ENCODE measurements at regions not wholly inside any gene's neighbourhood (a gene's known extent, or its start where the extent isn't known, plus 50 kb on each side); places are given as distances from the start of the nearest gene placed in this dataset.

DNA sequence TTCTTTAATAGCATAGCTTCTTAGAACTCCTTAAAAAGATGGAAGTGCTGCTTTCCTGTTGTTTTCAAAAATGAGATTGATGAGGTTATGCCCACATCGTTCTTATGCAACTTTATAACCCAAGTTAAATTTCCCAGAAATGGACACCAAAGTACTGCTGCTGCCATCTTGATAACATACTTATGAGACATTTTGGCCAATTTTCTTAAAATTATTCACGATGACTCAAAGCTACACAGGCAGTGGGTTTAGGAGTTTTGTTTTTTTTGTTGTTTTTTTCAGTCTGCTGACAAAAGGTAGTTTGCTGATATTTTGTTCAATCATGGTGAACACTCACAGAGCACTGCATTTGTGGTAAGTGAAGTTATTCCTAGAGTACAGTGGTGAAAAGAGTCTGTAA is 54.9 kb upstream of the RFC3 start:
- no peak overlapping the region for H3K4me3 ChIP-seq (replicated peaks; ENCODE audit: low read depth, low read length)
- H3K27me3 ChIP-seq (replicated peaks; ENCODE audit: control insufficient read depth, insufficient read depth, low read length): no peaks in the 10 kb centered on the region
- no peaks in the 10 kb centered on the region for H3K36me3 ChIP-seq (ENCODE audit: control insufficient read depth, insufficient read depth, low read length)
- DNase-seq (ENCODE audit: extremely low read depth, insufficient read length): no peak
- TF ChIP-seq, protein P1, sequence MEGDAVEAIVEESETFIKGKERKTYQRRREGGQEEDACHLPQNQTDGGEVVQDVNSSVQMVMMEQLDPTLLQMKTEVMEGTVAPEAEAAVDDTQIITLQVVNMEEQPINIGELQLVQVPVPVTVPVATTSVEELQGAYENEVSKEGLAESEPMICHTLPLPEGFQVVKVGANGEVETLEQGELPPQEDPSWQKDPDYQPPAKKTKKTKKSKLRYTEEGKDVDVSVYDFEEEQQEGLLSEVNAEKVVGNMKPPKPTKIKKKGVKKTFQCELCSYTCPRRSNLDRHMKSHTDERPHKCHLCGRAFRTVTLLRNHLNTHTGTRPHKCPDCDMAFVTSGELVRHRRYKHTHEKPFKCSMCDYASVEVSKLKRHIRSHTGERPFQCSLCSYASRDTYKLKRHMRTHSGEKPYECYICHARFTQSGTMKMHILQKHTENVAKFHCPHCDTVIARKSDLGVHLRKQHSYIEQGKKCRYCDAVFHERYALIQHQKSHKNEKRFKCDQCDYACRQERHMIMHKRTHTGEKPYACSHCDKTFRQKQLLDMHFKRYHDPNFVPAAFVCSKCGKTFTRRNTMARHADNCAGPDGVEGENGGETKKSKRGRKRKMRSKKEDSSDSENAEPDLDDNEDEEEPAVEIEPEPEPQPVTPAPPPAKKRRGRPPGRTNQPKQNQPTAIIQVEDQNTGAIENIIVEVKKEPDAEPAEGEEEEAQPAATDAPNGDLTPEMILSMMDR (IDR thresholded peaks at IDR 0.05; ENCODE audit: insufficient read depth, low read length, poor library complexity, severe bottlenecking): no peak

DNA sequence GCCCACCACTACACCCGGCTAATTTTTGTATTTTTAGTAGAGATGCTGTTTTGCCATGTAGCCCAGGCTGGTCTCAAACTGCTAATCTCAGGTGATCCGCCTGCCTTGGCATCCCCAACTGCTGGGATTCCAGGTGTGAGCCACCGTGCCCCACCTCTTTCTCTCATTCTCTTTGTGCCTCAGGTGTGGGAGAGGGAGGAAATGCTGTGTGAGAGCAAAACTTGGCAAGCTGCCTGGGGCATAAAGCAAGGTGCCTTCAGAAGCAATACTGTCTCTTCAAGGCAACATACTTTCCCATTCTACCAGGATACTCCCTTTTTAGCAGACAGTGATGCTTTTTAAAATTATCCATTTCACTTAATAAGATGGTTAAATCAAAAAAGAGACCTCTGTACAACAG is 53.2 kb upstream of the RFC3 start:
- H3K27me3 ChIP-seq (replicated peaks; ENCODE audit: control insufficient read depth, insufficient read depth, low read length): no peaks in the 10 kb centered on the region
- no peaks in the 10 kb centered on the region for H3K36me3 ChIP-seq (ENCODE audit: control insufficient read depth, insufficient read depth, low read length)
- no peak overlapping the region for H3K4me3 ChIP-seq (replicated peaks; ENCODE audit: low read depth, low read length)
- TF ChIP-seq, protein P1 (IDR thresholded peaks at IDR 0.05; ENCODE audit: insufficient read depth, low read length, poor library complexity, severe bottlenecking): no peak
- no peak for DNase-seq (ENCODE audit: extremely low read depth, insufficient read length)

DNA sequence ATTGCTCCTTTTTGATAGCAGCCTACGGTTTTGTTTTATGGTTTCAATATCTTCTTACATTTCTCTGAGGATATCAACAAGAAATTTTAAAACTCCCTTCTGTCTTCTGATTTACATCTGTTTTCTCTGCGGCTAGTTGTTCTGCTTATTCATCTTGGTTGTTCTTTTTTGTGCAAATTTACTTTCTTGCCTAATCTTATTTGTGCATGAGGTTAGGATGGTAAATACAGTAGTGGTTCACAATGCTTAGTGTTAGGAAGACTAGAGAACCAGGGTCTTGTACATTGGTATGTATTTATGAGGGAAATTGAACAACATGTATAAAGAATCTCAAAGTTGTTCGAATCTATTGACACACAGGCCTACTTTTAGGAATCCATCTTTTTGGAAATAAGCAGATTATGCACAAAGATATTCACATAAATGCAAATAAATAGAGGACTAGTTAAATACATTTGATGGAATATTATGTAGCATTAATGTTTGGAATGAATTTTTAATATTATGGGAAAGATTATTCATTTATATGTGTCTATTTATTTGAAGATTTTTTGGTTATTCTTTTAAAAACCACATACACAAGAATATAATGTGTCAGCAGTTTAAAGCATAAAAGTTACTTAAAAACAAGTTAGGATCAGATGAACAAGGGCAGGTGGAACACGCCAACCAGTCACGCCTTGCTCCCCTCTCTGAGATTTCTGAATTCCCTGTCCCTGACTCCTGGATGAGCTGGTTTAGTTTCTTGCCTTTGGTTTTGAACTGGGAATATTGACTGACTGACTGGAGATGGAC is 51.4 kb upstream of the RFC3 start:
- Histone ChIP-seq H3K27me3 (replicated peaks; ENCODE audit: control insufficient read depth, insufficient read depth, low read length) (no peaks in the 10 kb centered on the region), H3K4me3 (replicated peaks; ENCODE audit: low read depth, low read length) (no peak overlapping the region), H3K36me3 (ENCODE audit: control insufficient read depth, insufficient read depth, low read length) (no peaks in the 10 kb centered on the region)
- DNase-seq (ENCODE audit: extremely low read depth, insufficient read length): no peak
- TF ChIP-seq, protein P1 (IDR thresholded peaks at IDR 0.05; ENCODE audit: insufficient read depth, low read length, poor library complexity, severe bottlenecking): no peak

DNA sequence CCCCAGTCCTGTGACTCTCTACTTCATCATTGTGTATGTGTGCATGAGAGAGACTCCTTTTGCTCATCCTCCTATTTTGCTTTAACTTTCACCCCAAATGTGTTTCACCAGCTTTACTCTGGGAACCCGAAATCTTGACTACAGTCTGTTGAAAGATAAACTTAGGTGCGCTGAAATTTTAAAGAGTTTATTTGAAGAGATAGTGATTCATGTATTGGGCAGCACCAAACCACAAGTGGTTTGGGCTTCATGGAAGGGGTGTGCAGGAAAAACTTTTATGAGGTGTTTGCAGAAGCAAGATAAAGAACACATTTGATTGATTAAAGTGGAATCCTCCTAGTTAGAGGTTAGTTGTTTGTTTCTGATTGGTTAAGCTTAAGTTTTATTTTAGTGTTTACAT is 50.8 kb upstream of the RFC3 start:
- DNase-seq (ENCODE audit: extremely low read depth, insufficient read length): no peak
- TF ChIP-seq, protein P1 (IDR thresholded peaks at IDR 0.05; ENCODE audit: insufficient read depth, low read length, poor library complexity, severe bottlenecking): no peak
- Histone ChIP-seq H3K27me3 (replicated peaks; ENCODE audit: control insufficient read depth, insufficient read depth, low read length) (no peaks in the 10 kb centered on the region), H3K4me3 (replicated peaks; ENCODE audit: low read depth, low read length) (no peak overlapping the region), H3K36me3 (ENCODE audit: control insufficient read depth, insufficient read depth, low read length) (no peaks in the 10 kb centered on the region)

All from GM06990 (cell line).